SK-N-SH (cell line): ENCODE measurements at regions not wholly inside any gene's neighbourhood (a gene's known extent, or its start where the extent isn't known, plus 50 kb on each side); places are given as distances from the start of the nearest gene placed in this dataset.

Experiments
- CTCF ChIA-PET: fragments of 300-600, 350-600 bp; formaldehyde crosslinking; extraction: SDS; loops from one replicate; lab custom pipeline; 2021; lab: Yijun Ruan, JAX
- POLR2A ChIA-PET: fragments of 350-600 bp; sonication (Branson Sonifier 250); formaldehyde crosslinking; extraction: SDS; loops from one replicate; lab custom pipeline; 2020; ENCODE audit warnings: antibody characterized with exemption, inconsistent platforms; lab: Yijun Ruan, JAX
- DNase-seq: peaks from one replicate; pipeline ENCODE4 v3.0.0; 2012
- H2AFZ ChIP-seq: fragments of 200-600 bp; sonication (generic); 2 replicates; pipeline ENCODE4 v1.8.1; 2016; ENCODE audit warnings: antibody characterized with exemption, mild to moderate bottlenecking, low read depth
- H3F3A ChIP-seq: fragments of 200-600 bp; sonication (generic); replicated peaks from 2 replicates; pipeline ENCODE3; 2016; ENCODE audit warnings: antibody characterized with exemption, mild to moderate bottlenecking; ENCODE audit not compliant: insufficient read depth
- H3K27ac ChIP-seq, 2 experiments: fragments of 200-500 bp in 1 of 2; fragments of 200-600 bp in 1 of 2; sonication (Bioruptor generic) in 1 of 2; sonication (generic), shearing (Covaris generic) in 1 of 2; 2 replicates each; pipeline versions ENCODE4 v1.5.1 to v1.6.1; 2014 to 2016; ENCODE audit warnings: low read depth in 2 of 2, inconsistent platforms in 1 of 2, low read length in 1 of 2, mild to moderate bottlenecking in 1 of 2, mixed read lengths in 1 of 2
- H3K27me3 ChIP-seq: fragments of 200-600 bp; sonication (generic), shearing (Covaris generic); 2 replicates; pipeline ENCODE4 v1.6.1; 2016; ENCODE audit warnings: mixed run types; ENCODE audit not compliant: insufficient read depth
- H3K36me3 ChIP-seq, 2 experiments: fragments of 200-500 bp in 1 of 2; fragments of 200-600 bp in 1 of 2; sonication (Bioruptor generic) in 1 of 2; sonication (generic) in 1 of 2; replicated peaks in 1 of 2; 2 replicates each; pipeline versions ENCODE3 to v1.5.1; 2014 to 2016; ENCODE audit warnings: low read length in 1 of 2, mild to moderate bottlenecking in 1 of 2; ENCODE audit not compliant: insufficient read depth in 2 of 2, control insufficient read depth in 1 of 2
- H3K4me1 ChIP-seq, 2 experiments: fragments of 200-500 bp in 1 of 2; fragments of 200-600 bp in 1 of 2; sonication (Bioruptor generic) in 1 of 2; sonication (generic), shearing (Covaris generic) in 1 of 2; 2 replicates each; pipeline versions ENCODE4 v1.5.1 to v1.6.1; 2014 to 2016; ENCODE audit warnings: low read depth in 1 of 2, low read length in 1 of 2, mixed run types in 1 of 2; ENCODE audit not compliant: insufficient read depth in 2 of 2, control insufficient read depth in 1 of 2
- H3K4me2 ChIP-seq: fragments of 200-600 bp; sonication (generic), shearing (Covaris generic); 2 replicates; pipeline ENCODE4 v1.6.1; 2017; ENCODE audit warnings: mixed run types
- H3K4me3 ChIP-seq, 2 experiments: fragments of 200-500 bp in 1 of 2; fragments of 200-600 bp in 1 of 2; sonication (Bioruptor generic) in 1 of 2; sonication (generic), shearing (Covaris generic) in 1 of 2; 2 replicates each; pipeline versions ENCODE4 v1.5.1 to v1.8.1; 2014 to 2016; ENCODE audit warnings: low read depth in 2 of 2, inconsistent platforms in 1 of 2, low read length in 1 of 2, mild to moderate bottlenecking in 1 of 2, mixed read lengths in 1 of 2, moderate library complexity in 1 of 2
- H3K79me2 ChIP-seq: fragments of 200-600 bp; sonication (generic); 2 replicates; pipeline ENCODE4 v1.8.1; 2017; ENCODE audit warnings: mild to moderate bottlenecking; ENCODE audit not compliant: insufficient read depth
- H3K9ac ChIP-seq: fragments of 200-600 bp; sonication (generic); 2 replicates; pipeline ENCODE4 v1.6.1; 2017; ENCODE audit warnings: mixed run types
- H3K9me2 ChIP-seq: fragments of 200-600 bp; sonication (generic); 2 replicates; pipeline ENCODE4 v1.6.1; 2017; ENCODE audit warnings: mixed run types
- H3K9me3 ChIP-seq: fragments of 200-600 bp; sonication (generic); 2 replicates; pipeline ENCODE4 v1.6.1; 2017; ENCODE audit warnings: mixed run types, mild to moderate bottlenecking, moderate library complexity
- H4K20me1 ChIP-seq: fragments of 200-600 bp; sonication (generic); 2 replicates; pipeline ENCODE4 v1.6.1; 2017; ENCODE audit warnings: mild to moderate bottlenecking, mixed run types; ENCODE audit not compliant: insufficient read depth
- CTCF ChIP-seq: fragments of 200-600 bp; sonication (generic); IDR thresholded peaks from 2 replicates; pipeline ENCODE4 v1.6.1; 2017; ENCODE audit warnings: antibody characterized with exemption, mild to moderate bottlenecking, moderate library complexity
- ELF1 ChIP-seq: IDR thresholded peaks from 2 replicates; pipeline ENCODE4 v1.4.0; 2012
- EZH2phosphoT487 ChIP-seq: fragments of 200-600 bp; sonication (generic); IDR thresholded peaks from 2 replicates; pipeline ENCODE4 v1.6.1; 2017; ENCODE audit warnings: low read depth, mixed run types, mild to moderate bottlenecking, antibody characterized with exemption, moderate library complexity, borderline replicate concordance
- FOXJ3 ChIP-seq: sonication (generic); formaldehyde crosslinking; IDR thresholded peaks from 2 replicates; pipeline ENCODE4 v1.5.1; 2020; ENCODE audit warnings: mild to moderate bottlenecking, missing genetic modification reagents
- FOXM1 ChIP-seq: IDR thresholded peaks from 2 replicates; pipeline ENCODE4 v1.4.0; 2012; ENCODE audit warnings: low read depth, mild to moderate bottlenecking
- GABPA ChIP-seq: IDR thresholded peaks from 2 replicates; pipeline ENCODE4 v1.4.0; 2012; ENCODE audit warnings: low read depth, mild to moderate bottlenecking
- JUND ChIP-seq: IDR thresholded peaks from 2 replicates; pipeline ENCODE4 v1.4.0; 2012
- MXI1 ChIP-seq: IDR thresholded peaks from 2 replicates; pipeline ENCODE4 v1.6.1; 2012; ENCODE audit warnings: mild to moderate bottlenecking, low read depth, low read length, improper control_type of control experiment
- NFIC ChIP-seq: IDR thresholded peaks from 2 replicates; pipeline ENCODE4 v1.4.0; 2012; ENCODE audit warnings: borderline replicate concordance
- PBX3 ChIP-seq: IDR thresholded peaks from 2 replicates; pipeline ENCODE4; 2012
- RAD21 ChIP-seq: IDR thresholded peaks from 2 replicates; pipeline ENCODE4 v1.6.1; 2012; ENCODE audit warnings: mild to moderate bottlenecking, low read length
- REST ChIP-seq: IDR thresholded peaks from 2 replicates; pipeline ENCODE4 v1.6.1; 2012; ENCODE audit warnings: mild to moderate bottlenecking, low read depth, low read length, moderate library complexity
- RFX5 ChIP-seq: IDR thresholded peaks from 2 replicates; pipeline ENCODE4 v1.6.1; 2012; ENCODE audit warnings: mild to moderate bottlenecking, improper control_type of control experiment, low read length
- TCF12 ChIP-seq: IDR thresholded peaks from 2 replicates; pipeline ENCODE4 v1.4.0; 2012
- USF1 ChIP-seq: IDR thresholded peaks from 2 replicates; pipeline ENCODE4 v1.4.0; 2012; ENCODE audit warnings: low read depth, borderline replicate concordance
- ZBTB33 ChIP-seq: IDR thresholded peaks from 2 replicates; pipeline ENCODE4 v1.4.0; 2012; ENCODE audit warnings: low read depth, borderline replicate concordance
- WGBS: methylation state at CpG from one replicate; pipeline ENCODE4 v1.1.6; 2017; ENCODE audit warnings: low lambda C conversion rate; 5-methylcytosine and 5-hydroxymethylcytosine counted together

GRCh38 chr17:14717859-14718258, 417.0 kb downstream of the HS3ST3B1 start:
- no peak overlapping the region for H3K4me3 ChIP-seq
- no peaks in the 10 kb centered on the region for H3K27me3 ChIP-seq
- H3K9me3 ChIP-seq, result no peaks in the 10 kb centered on the region
- no peaks in the 10 kb centered on the region for H3K36me3 ChIP-seq
- no peak overlapping the region for H3K9ac ChIP-seq
- no peaks in the 10 kb centered on the region for H4K20me1 ChIP-seq
- H3K27ac ChIP-seq, result no peak overlapping the region
- no peak overlapping the region for H2AFZ ChIP-seq
- H3K9me2 ChIP-seq, result no peaks in the 10 kb centered on the region
- no peaks in the 10 kb centered on the region for H3K79me2 ChIP-seq
- no peaks in the 10 kb centered on the region for H3F3A ChIP-seq
- DNase-seq, result no peak
- WGBS, result 7% methylated on average over 5 of the region's 5 CpGs
- no peaks in the 10 kb centered on the region for H3K4me1 ChIP-seq
- POLR2A ChIA-PET, result no interaction called here
- CTCF ChIA-PET, result no interaction called here
- no peak for TF ChIP-seq ELF1
- no peak for TF ChIP-seq RFX5
- TF ChIP-seq CTCF, result no peak
- TF ChIP-seq PBX3, result no peak
- no peak for TF ChIP-seq USF1
- no peak for TF ChIP-seq REST
- no peak for TF ChIP-seq NFIC
- no peak for TF ChIP-seq GABPA
- TF ChIP-seq FOXJ3, result no peak
- TF ChIP-seq FOXM1, result no peak
- TF ChIP-seq, all 33 proteins: peak for 0
- H3K4me2 ChIP-seq, result no peak overlapping the region

- Histone ChIP-seq H3K4me2 (no peak overlapping the region), H3K79me2 (no peaks in the 10 kb centered on the region), H3K9ac (no peak overlapping the region), H2AFZ (no peak overlapping the region), H3K27ac (no peak overlapping the region), H3K9me2 (0 out of 2 replicates have a peak, but pooled peaks cover 4% of the 10 kb centered on the region), H3K27me3 (no peaks in the 10 kb centered on the region), H3F3A (no peaks in the 10 kb centered on the region), H3K4me3 (no peak overlapping the region), H4K20me1 (no peaks in the 10 kb centered on the region), H3K9me3 (no peaks in the 10 kb centered on the region), H3K36me3 (no peaks in the 10 kb centered on the region), H3K4me1 (no peaks in the 10 kb centered on the region)
- ChIA-PET CTCF (interaction anchor here (1.5 to 1.8 kb wide), 2 partner anchors 10 to 13 kb away, joined by 3 to 4 read pairs; no protein-coding TSS in a partner anchor), POLR2A (no interaction called here)
- DNase-seq, result no peak
- TF ChIP-seq ZBTB33 (no peak), RAD21 (no peak), NFIC (no peak), REST (no peak), MXI1 (no peak), EZH2phosphoT487 (no peak), GABPA (no peak), TCF12 (no peak), JUND (no peak)
Measured at GRCh38 chr17:14715561-14715960, 414.7 kb downstream of the HS3ST3B1 start.
